K562 (cell line): ENCODE measurements at regions not wholly inside any gene's neighbourhood (a gene's known extent, or its start where the extent isn't known, plus 50 kb on each side); places are given as distances from the start of the nearest gene placed in this dataset.
A peak's percentile ranks its signal among the peaks of the same experiment; 100 is the strongest.

Experiments
- ETS2 ChIP-seq: IDR thresholded peaks from 2 replicates; pipeline ENCODE4 v1.6.1; 2016; ENCODE audit warnings: borderline replicate concordance, missing genetic modification characterization, mild to moderate bottlenecking, moderate library complexity, missing compliant biosample characterization; ENCODE audit not compliant: poor library complexity, severe bottlenecking
- FOXM1 ChIP-seq, 2 experiments: fragments of 450-650 bp in 1 of 2; sonication (generic) in 1 of 2; formaldehyde crosslinking in 1 of 2; IDR thresholded peaks; 2 replicates each; pipeline versions ENCODE4 v1.6.1 to v1.9.0; 2017 to 2022; ENCODE audit warnings: low read depth in 2 of 2, mild to moderate bottlenecking in 2 of 2, missing genetic modification reagents in 1 of 2, moderate library complexity in 1 of 2
- KDM5B ChIP-seq: fragments of 200-600 bp; sonication (generic); IDR thresholded peaks from 2 replicates; pipeline ENCODE4 v1.6.1; 2012; ENCODE audit warnings: low read depth, mild to moderate bottlenecking, moderate library complexity, low read length, control low read depth, inconsistent platforms; ENCODE audit not compliant: insufficient replicate concordance
- KLF6 ChIP-seq: fragments of 250-450 bp; sonication (Bioruptor Pico); IDR thresholded peaks from 2 replicates; pipeline ENCODE4 v1.4.0; 2020; ENCODE audit warnings: mild to moderate bottlenecking, moderate library complexity, borderline replicate concordance
- NCOA6 ChIP-seq: fragments of 450-650 bp; IDR thresholded peaks from 2 replicates; pipeline ENCODE4 v1.6.1; 2017; ENCODE audit warnings: mild to moderate bottlenecking
- NELFE ChIP-seq: IDR thresholded peaks from 2 replicates; pipeline ENCODE4 v1.6.1; 2011; ENCODE audit warnings: mild to moderate bottlenecking; ENCODE audit not compliant: insufficient read depth, insufficient read length
- NFE2L1 ChIP-seq: fragments of 450-650 bp; IDR thresholded peaks from 2 replicates; pipeline ENCODE4 v1.6.1; 2016; ENCODE audit warnings: missing genetic modification characterization, low read depth, mild to moderate bottlenecking, missing compliant biosample characterization, moderate library complexity, borderline replicate concordance
- SNIP1 ChIP-seq: fragments of 450-650 bp; IDR thresholded peaks from 2 replicates; pipeline ENCODE4 v1.7.1; 2017; ENCODE audit warnings: low read depth, mild to moderate bottlenecking
- ZNF146 ChIP-seq: IDR thresholded peaks from one replicate; pipeline ENCODE4 v1.6.1; 2018; ENCODE audit warnings: missing compliant biosample characterization; ENCODE audit not compliant: unreplicated experiment
- TF ChIP-seq, protein P1 (sequence below): sonication (generic); formaldehyde crosslinking; IDR thresholded peaks from 2 replicates; pipeline ENCODE4 v1.8.0; 2022; ENCODE audit warnings: missing genetic modification reagents, mild to moderate bottlenecking, borderline replicate concordance
- TF ChIP-seq, protein P2 (sequence below): sonication (generic); formaldehyde crosslinking; IDR thresholded peaks from 2 replicates; pipeline ENCODE4 v1.8.1; 2023; ENCODE audit warnings: missing genetic modification reagents, mild to moderate bottlenecking, borderline replicate concordance
- TF ChIP-seq, protein P3 (sequence below): sonication (generic); formaldehyde crosslinking; IDR thresholded peaks from 2 replicates; pipeline ENCODE4 v1.8.0; 2022; ENCODE audit warnings: mild to moderate bottlenecking, missing genetic modification reagents
- TF ChIP-seq, protein P4 (sequence below), 2 experiments: fragments of 200-800 bp in 1 of 2; sonication (Bioruptor generic) in 1 of 2; sonication (generic) in 1 of 2; formaldehyde crosslinking in 1 of 2; IDR thresholded peaks in 1 of 2; conservative IDR thresholded peaks in 1 of 2; 2 replicates each; pipeline versions ENCODE4 v1.5.0 to v1.6.1; 2016 to 2020; ENCODE audit warnings: missing compliant biosample characterization in 1 of 2, missing genetic modification characterization in 1 of 2, missing genetic modification reagents in 1 of 2
- TF ChIP-seq, protein P5 (sequence below): fragments of 250-450 bp; sonication (Bioruptor Pico); IDR thresholded peaks from 2 replicates; pipeline ENCODE4 v1.9.0; 2021; ENCODE audit warnings: mild to moderate bottlenecking, inconsistent platforms

DNA sequence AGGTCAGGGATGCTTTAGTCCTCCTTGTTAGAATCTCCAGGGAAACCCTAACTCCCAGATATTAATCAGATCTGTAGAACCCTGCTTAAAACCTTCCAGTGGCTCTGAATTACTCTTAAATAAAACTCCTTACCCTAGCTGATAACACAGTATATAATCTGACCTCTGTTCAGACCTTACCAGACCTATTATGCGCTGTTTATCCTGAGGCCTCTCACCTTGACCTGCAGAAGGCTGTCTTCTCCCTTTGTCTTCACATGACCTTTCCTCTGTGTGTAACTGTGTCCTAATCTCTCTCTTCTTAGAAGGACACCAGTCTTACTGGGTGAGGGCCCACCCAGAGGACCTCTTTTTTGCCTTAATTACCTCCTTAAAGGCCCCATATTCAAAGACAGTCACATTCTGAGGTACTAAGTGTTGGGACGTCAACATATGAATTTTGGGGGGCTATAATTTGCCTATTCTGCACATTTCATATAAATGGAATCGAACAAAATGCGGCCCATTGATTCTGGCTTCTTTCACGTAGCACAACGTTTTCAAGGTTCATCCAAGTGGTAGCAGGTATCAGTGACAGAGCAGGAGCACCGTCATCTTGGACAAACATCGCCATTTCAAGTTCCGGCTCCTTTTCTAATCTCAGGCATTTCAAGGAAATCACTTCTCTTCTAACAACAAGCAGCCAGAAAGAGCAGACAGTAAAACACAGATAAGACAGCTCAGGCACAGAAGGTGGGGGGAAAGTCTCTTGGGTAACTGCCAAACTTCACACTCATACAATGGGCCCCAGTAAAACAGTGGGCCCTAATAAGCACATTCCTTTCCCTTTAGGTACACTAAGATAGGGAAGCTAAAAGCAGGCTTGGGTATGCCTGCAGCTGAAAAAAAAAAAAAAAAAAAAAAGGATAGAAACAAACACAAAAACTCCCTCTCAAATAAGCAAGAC, 200.2 kb upstream of the NUDT4 start (continued):
- TF ChIP-seq NELFE (no peak), ZNF146 (CRISPR knock-in tag) (no peak), KDM5B (no peak), SNIP1 (peak; percentile 60; the same call in 1 of the 2 replicates), NFE2L1 (no peak), ETS2 (tag) (no peak), NCOA6 (no peak), FOXM1 (IDR thresholded peaks at IDR 0.05; ENCODE audit: low read depth) (peak; percentile 68), FOXM1 (CRISPR knock-in tag; IDR thresholded peaks at IDR 0.05; ENCODE audit: low read depth) (no peak), KLF6 (CRISPR knock-in tag) (no peak; the same call in 1 of the 2 replicates)
- TF ChIP-seq, protein P1, sequence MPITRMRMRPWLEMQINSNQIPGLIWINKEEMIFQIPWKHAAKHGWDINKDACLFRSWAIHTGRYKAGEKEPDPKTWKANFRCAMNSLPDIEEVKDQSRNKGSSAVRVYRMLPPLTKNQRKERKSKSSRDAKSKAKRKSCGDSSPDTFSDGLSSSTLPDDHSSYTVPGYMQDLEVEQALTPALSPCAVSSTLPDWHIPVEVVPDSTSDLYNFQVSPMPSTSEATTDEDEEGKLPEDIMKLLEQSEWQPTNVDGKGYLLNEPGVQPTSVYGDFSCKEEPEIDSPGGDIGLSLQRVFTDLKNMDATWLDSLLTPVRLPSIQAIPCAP: no peak
- TF ChIP-seq, protein P2, sequence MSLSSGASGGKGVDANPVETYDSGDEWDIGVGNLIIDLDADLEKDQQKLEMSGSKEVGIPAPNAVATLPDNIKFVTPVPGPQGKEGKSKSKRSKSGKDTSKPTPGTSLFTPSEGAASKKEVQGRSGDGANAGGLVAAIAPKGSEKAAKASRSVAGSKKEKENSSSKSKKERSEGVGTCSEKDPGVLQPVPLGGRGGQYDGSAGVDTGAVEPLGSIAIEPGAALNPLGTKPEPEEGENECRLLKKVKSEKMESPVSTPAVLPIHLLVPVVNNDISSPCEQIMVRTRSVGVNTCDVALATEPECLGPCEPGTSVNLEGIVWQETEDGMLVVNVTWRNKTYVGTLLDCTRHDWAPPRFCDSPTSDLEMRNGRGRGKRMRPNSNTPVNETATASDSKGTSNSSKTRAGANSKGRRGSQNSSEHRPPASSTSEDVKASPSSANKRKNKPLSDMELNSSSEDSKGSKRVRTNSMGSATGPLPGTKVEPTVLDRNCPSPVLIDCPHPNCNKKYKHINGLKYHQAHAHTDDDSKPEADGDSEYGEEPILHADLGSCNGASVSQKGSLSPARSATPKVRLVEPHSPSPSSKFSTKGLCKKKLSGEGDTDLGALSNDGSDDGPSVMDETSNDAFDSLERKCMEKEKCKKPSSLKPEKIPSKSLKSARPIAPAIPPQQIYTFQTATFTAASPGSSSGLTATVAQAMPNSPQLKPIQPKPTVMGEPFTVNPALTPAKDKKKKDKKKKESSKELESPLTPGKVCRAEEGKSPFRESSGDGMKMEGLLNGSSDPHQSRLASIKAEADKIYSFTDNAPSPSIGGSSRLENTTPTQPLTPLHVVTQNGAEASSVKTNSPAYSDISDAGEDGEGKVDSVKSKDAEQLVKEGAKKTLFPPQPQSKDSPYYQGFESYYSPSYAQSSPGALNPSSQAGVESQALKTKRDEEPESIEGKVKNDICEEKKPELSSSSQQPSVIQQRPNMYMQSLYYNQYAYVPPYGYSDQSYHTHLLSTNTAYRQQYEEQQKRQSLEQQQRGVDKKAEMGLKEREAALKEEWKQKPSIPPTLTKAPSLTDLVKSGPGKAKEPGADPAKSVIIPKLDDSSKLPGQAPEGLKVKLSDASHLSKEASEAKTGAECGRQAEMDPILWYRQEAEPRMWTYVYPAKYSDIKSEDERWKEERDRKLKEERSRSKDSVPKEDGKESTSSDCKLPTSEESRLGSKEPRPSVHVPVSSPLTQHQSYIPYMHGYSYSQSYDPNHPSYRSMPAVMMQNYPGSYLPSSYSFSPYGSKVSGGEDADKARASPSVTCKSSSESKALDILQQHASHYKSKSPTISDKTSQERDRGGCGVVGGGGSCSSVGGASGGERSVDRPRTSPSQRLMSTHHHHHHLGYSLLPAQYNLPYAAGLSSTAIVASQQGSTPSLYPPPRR: no peak
- TF ChIP-seq, protein P3, sequence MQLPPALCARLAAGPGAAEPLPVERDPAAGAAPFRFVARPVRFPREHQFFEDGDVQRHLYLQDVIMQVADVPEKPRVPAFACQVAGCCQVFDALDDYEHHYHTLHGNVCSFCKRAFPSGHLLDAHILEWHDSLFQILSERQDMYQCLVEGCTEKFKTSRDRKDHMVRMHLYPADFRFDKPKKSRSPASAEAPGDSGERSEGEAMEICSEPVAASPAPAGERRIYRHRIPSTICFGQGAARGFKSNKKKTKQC (CRISPR knock-in tag): no peak
- TF ChIP-seq, protein P4, sequence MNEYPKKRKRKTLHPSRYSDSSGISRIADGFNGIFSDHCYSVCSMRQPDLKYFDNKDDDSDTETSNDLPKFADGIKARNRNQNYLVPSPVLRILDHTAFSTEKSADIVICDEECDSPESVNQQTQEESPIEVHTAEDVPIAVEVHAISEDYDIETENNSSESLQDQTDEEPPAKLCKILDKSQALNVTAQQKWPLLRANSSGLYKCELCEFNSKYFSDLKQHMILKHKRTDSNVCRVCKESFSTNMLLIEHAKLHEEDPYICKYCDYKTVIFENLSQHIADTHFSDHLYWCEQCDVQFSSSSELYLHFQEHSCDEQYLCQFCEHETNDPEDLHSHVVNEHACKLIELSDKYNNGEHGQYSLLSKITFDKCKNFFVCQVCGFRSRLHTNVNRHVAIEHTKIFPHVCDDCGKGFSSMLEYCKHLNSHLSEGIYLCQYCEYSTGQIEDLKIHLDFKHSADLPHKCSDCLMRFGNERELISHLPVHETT (CRISPR knock-in tag; conservative IDR thresholded peaks at IDR 0.05 in 1 of 2, IDR thresholded peaks at IDR 0.05 in 1 of 2): peak in 1 of 2 experiments; percentile 51; a peak in 1 of 4 replicates
- TF ChIP-seq, protein P5, sequence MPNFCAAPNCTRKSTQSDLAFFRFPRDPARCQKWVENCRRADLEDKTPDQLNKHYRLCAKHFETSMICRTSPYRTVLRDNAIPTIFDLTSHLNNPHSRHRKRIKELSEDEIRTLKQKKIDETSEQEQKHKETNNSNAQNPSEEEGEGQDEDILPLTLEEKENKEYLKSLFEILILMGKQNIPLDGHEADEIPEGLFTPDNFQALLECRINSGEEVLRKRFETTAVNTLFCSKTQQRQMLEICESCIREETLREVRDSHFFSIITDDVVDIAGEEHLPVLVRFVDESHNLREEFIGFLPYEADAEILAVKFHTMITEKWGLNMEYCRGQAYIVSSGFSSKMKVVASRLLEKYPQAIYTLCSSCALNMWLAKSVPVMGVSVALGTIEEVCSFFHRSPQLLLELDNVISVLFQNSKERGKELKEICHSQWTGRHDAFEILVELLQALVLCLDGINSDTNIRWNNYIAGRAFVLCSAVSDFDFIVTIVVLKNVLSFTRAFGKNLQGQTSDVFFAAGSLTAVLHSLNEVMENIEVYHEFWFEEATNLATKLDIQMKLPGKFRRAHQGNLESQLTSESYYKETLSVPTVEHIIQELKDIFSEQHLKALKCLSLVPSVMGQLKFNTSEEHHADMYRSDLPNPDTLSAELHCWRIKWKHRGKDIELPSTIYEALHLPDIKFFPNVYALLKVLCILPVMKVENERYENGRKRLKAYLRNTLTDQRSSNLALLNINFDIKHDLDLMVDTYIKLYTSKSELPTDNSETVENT (CRISPR knock-in tag): no peak
